Hepatocyte (in vitro differentiated cells): ENCODE measurements at regions not wholly inside any gene's neighbourhood (a gene's known extent, or its start where the extent isn't known, plus 50 kb on each side); places are given as distances from the start of the nearest gene placed in this dataset.

Experiments used
- DNase-seq: peaks from one replicate; pipeline ENCODE4 v3.0.0-alpha.2; 2016; ENCODE audit warnings: low spot score
- H2AFZ ChIP-seq: fragments of 200-600 bp; sonication (generic); 2 replicates; pipeline ENCODE4 v1.6.0; 2016; ENCODE audit warnings: antibody characterized with exemption, mild to moderate bottlenecking
- H3K27ac ChIP-seq: fragments of 200-600 bp; sonication (generic); 2 replicates; pipeline ENCODE4 v1.5.1; 2016; ENCODE audit warnings: mild to moderate bottlenecking
- H3K27me3 ChIP-seq: fragments of 200-600 bp; sonication (generic); 2 replicates; pipeline ENCODE4 v1.6.1; 2016
- H3K36me3 ChIP-seq: fragments of 200-600 bp; sonication (generic); replicated peaks from 2 replicates; pipeline ENCODE4 v1.5.1; 2016; ENCODE audit warnings: low read depth; ENCODE audit not compliant: insufficient read depth
- H3K4me1 ChIP-seq: fragments of 200-600 bp; sonication (generic); 2 replicates; pipeline ENCODE4 v1.5.1; 2016; ENCODE audit warnings: mild to moderate bottlenecking, moderate library complexity; ENCODE audit not compliant: insufficient read depth
- H3K4me2 ChIP-seq: fragments of 200-600 bp; sonication (generic); 2 replicates; pipeline ENCODE4 v1.6.0; 2016
- H3K4me3 ChIP-seq: fragments of 200-600 bp; sonication (generic); 2 replicates; pipeline ENCODE4 v1.5.1; 2016; ENCODE audit warnings: mild to moderate bottlenecking
- H3K79me2 ChIP-seq: fragments of 200-600 bp; sonication (generic); 2 replicates; pipeline ENCODE4 v1.6.0; 2017; ENCODE audit warnings: mild to moderate bottlenecking
- H3K9me2 ChIP-seq: fragments of 200-600 bp; sonication (generic); replicated peaks from 2 replicates; pipeline ENCODE4 v1.6.0; 2017; ENCODE audit warnings: mild to moderate bottlenecking; ENCODE audit not compliant: insufficient read depth
- H3K9me3 ChIP-seq: fragments of 200-600 bp; sonication (generic); 2 replicates; pipeline ENCODE4 v1.5.1; 2016; ENCODE audit warnings: low read depth, mild to moderate bottlenecking
- H4K20me1 ChIP-seq: fragments of 200-600 bp; sonication (generic); 2 replicates; pipeline ENCODE4 v1.6.0; 2016; ENCODE audit warnings: mild to moderate bottlenecking; ENCODE audit not compliant: insufficient read depth, poor library complexity, severe bottlenecking
- EZH2 ChIP-seq: fragments of 200-600 bp; sonication (generic); IDR thresholded peaks from 2 replicates; pipeline ENCODE4 v1.6.1; 2016; ENCODE audit warnings: antibody characterized with exemption, mild to moderate bottlenecking, borderline replicate concordance
- EZH2phosphoT487 ChIP-seq: fragments of 200-600 bp; sonication (generic); IDR thresholded peaks from one replicate; pipeline ENCODE4 v1.6.1; 2018; ENCODE audit warnings: antibody characterized with exemption, mild to moderate bottlenecking, low read depth, moderate library complexity; ENCODE audit not compliant: unreplicated experiment, severe bottlenecking
- WGBS: methylation state at CpG from one replicate; pipeline ENCODE4 v1.1.6; 2016; ENCODE audit warnings: low lambda C conversion rate; ENCODE audit errors: missing lambda C conversion rate; 5-methylcytosine and 5-hydroxymethylcytosine counted together
- TF ChIP-seq, protein P1 (sequence below): fragments of 200-600 bp; sonication (generic); IDR thresholded peaks from 2 replicates; pipeline ENCODE4 v1.5.1; 2016; ENCODE audit warnings: antibody characterized with exemption, mild to moderate bottlenecking; ENCODE audit not compliant: poor library complexity

DNA sequence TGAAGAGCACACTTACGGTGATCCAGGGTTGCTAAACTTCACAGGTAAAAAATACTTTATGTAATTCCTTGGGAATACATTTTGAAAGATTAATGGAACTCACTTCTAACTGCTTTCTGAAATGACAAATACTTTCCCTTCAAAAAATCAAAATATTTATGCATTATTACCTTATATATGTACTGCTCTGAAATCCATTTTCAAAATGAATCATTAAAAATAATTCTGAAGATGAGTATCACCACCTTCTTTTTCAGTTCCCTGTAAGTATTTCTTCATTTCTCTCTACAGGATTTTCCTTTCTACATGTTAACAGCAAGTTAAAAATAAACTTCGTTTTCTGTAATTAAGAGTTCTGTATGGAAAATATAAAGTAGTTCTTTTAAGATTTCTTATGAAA is 428.6 kb downstream of the TMA16 start:
- 88% methylated on average over 2 of the region's 2 CpGs for WGBS

DNA sequence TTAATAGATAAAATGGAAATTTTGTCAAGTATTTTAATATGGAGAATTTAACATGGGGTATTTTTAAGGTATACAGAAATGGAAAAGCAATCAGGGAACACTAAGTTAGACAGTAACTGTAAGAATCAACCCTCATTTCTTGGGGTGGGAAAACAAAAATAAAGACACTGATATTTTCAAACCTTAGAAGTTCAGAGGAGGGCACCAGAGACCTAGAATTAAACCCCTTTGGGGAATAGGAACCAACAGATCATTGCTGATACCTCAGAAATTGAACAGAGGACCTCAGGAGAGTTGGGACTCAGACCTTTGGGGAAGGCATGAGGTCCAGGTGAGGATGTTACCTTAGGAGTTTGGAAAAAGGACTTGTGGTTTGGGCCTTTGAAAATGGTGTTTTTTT is 435.6 kb downstream of the TMA16 start:
- no peak overlapping the region for H3K4me2 ChIP-seq
- H3K9me2 ChIP-seq = no peaks in the 10 kb centered on the region
- no peak for DNase-seq
- no peaks in the 10 kb centered on the region for H3K79me2 ChIP-seq
- no peaks in the 10 kb centered on the region for H3K4me1 ChIP-seq
- no peak overlapping the region for H3K4me3 ChIP-seq
- no peaks in the 10 kb centered on the region for H4K20me1 ChIP-seq
- TF ChIP-seq, protein P1, sequence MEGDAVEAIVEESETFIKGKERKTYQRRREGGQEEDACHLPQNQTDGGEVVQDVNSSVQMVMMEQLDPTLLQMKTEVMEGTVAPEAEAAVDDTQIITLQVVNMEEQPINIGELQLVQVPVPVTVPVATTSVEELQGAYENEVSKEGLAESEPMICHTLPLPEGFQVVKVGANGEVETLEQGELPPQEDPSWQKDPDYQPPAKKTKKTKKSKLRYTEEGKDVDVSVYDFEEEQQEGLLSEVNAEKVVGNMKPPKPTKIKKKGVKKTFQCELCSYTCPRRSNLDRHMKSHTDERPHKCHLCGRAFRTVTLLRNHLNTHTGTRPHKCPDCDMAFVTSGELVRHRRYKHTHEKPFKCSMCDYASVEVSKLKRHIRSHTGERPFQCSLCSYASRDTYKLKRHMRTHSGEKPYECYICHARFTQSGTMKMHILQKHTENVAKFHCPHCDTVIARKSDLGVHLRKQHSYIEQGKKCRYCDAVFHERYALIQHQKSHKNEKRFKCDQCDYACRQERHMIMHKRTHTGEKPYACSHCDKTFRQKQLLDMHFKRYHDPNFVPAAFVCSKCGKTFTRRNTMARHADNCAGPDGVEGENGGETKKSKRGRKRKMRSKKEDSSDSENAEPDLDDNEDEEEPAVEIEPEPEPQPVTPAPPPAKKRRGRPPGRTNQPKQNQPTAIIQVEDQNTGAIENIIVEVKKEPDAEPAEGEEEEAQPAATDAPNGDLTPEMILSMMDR = no peak
- no peak for TF ChIP-seq EZH2phosphoT487
- no peaks in the 10 kb centered on the region for H3K36me3 ChIP-seq
- H3K27ac ChIP-seq = no peak overlapping the region
- no peaks in the 10 kb centered on the region for H3K9me3 ChIP-seq
- no peaks in the 10 kb centered on the region for H3K27me3 ChIP-seq
- no peak overlapping the region for H2AFZ ChIP-seq

More for the DNA sequence above, 428.6 kb downstream of the TMA16 start:
- no peak overlapping the region for H3K27ac ChIP-seq
- H3K79me2 ChIP-seq = no peaks in the 10 kb centered on the region
- H3K4me2 ChIP-seq = no peak overlapping the region
- no peaks in the 10 kb centered on the region for H3K4me1 ChIP-seq
- H3K27me3 ChIP-seq = no peaks in the 10 kb centered on the region
- no peaks in the 10 kb centered on the region for H3K36me3 ChIP-seq
- no peak for DNase-seq
- H3K4me3 ChIP-seq = no peak overlapping the region
- H3K9me2 ChIP-seq = no peaks in the 10 kb centered on the region
- H3K9me3 ChIP-seq = no peaks in the 10 kb centered on the region
- TF ChIP-seq EZH2 (no peak), EZH2phosphoT487 (no peak)
- TF ChIP-seq, protein P1 = no peak
- H4K20me1 ChIP-seq = no peaks in the 10 kb centered on the region
- H2AFZ ChIP-seq = no peak overlapping the region

DNA sequence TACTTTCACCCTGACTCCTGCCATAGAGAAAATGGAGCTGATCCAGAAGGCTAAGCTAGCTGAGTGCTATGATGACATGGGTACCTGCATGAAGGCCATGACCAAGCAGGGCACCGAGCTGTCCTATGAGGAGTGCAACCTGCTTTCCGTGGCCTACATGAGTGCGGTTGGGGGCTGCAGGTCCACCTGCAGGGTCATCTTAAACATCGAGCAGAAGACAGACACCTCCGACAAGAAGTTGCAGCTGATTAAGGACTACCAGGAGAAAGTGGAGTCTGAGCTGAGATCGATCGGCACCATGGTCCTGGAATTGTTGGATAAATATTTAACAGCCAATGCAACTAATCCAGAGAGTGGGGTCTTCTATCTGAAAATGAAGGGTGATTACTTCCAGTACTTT is 438.0 kb downstream of the TMA16 start:
- Histone ChIP-seq H3K4me2 (no peak overlapping the region), H3K9me3 (no peaks in the 10 kb centered on the region), H3K4me3 (no peak overlapping the region), H3K27ac (no peak overlapping the region), H2AFZ (no peak overlapping the region), H3K4me1 (no peaks in the 10 kb centered on the region), H3K9me2 (no peaks in the 10 kb centered on the region), H3K36me3 (no peaks in the 10 kb centered on the region), H3K27me3 (no peaks in the 10 kb centered on the region), H4K20me1 (no peaks in the 10 kb centered on the region), H3K79me2 (no peaks in the 10 kb centered on the region)
- no peak for DNase-seq
- 91% methylated on average over 7 of the region's 7 CpGs for whole genome bisulfite sequencing
- TF ChIP-seq EZH2 (no peak), EZH2phosphoT487 (no peak)
- TF ChIP-seq, protein P1 = no peak

DNA sequence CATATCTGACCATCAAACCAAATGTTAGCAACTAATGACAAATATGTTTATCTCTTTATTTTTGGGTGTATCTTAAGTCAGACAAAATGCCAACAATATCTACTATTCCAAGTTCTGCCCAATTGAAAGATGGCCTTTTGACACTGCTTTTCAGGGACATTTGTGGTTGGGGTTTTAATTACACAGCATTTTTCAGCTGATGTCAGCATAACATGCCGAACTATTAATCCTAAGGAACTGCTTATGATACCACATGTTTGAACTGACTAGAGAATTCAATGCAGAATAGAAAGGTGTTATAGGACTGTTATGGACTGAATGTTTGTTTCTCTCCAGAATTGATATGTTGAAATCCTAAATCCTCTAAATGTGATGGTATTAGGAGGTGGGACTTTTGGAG is 445.1 kb downstream of the TMA16 start:
- TF ChIP-seq EZH2phosphoT487 (no peak), EZH2 (no peak)
- TF ChIP-seq, protein P1 = no peak
- Histone ChIP-seq H3K36me3 (no peaks in the 10 kb centered on the region), H3K4me1 (no peaks in the 10 kb centered on the region), H3K79me2 (no peaks in the 10 kb centered on the region), H4K20me1 (no peaks in the 10 kb centered on the region), H3K9me3 (no peaks in the 10 kb centered on the region), H3K4me2 (no peak overlapping the region), H3K27ac (no peak overlapping the region), H3K27me3 (no peaks in the 10 kb centered on the region), H3K4me3 (no peak overlapping the region), H3K9me2 (no peaks in the 10 kb centered on the region), H2AFZ (no peak overlapping the region)
- no peak for DNase-seq
- 100% methylated on average over 1 of the region's 1 CpG for WGBS
